CD4-positive, alpha-beta T cell treated with Interleukin-17A for 4 hours (primary cell): ENCODE measurements at regions not wholly inside any gene's neighbourhood (a gene's known extent, or its start where the extent isn't known, plus 50 kb on each side); places are given as distances from the start of the nearest gene placed in this dataset.
"Not testable (repeated sequence)": the region's sequence is repeated elsewhere in the genome, so short reads cannot be mapped to it uniquely, and the experiment has no call there.

Experiments
- DNase-seq: peaks from one replicate; pipeline ENCODE4 v3.0.0-alpha.2; 2020; ENCODE audit warnings: mixed read lengths

DNA sequence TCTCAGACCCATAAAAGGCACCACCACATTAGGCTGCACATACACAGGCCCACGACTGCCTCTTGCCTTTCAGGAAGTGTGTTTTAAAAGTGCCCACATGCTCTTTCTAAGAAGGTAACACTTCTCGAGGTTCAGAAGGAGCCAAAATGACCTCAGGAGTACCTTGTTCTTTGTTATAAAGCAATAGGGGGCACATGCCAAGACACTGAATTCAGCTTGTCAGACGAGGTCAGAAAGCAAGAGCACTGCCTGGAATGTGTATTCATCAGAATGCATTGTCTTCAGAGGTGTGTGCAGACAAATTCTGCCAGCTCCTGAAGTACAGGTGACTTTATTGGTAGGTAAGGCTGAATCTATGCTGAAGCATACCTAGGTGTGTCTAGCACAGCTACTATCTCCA is 114.5 kb upstream of the IRX1 start:
- no peak for DNase-seq

- no peak for DNase-seq
Observed at GRCh38 chr5:3475674-3476073, 120.0 kb upstream of the IRX1 start.

- no peak for DNase-seq
Observed at GRCh38 chr5:3466392-3466791, 129.2 kb upstream of the IRX1 start.

GRCh38 chr5:3460416-3460815 is 135.2 kb upstream of the IRX1 start:
- DNase-seq = no peak

GRCh38 chr5:3456121-3456681 is 139.4 kb upstream of the IRX1 start:
- DNase-seq = no peak

GRCh38 chr5:3454028-3454427 is 141.6 kb upstream of the IRX1 start:
- not testable (repeated sequence) for DNase-seq

DNA sequence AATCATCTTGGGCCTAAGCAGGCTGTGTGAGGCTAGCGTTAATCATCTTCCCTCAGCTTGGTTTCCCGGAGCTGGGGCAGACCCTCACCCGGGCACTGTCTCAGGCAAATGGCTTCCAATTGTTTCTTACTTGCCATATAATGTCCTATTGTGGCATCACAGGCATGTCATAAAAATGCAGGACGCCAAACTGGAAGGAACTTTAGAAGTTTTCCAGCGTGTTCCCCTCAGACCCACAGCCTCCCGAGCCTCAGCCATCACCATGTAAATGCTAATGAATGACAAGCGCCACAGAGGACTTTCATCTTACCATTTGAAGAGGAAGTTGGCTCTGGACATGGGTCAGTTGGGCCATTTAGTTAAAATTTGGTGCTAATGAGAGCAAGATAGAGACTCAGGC is 143.0 kb upstream of the IRX1 start:
- DNase-seq = no peak

- DNase-seq = no peak
Observed at GRCh38 chr5:3451961-3452360, 143.7 kb upstream of the IRX1 start.

- DNase-seq = no peak
Observed at GRCh38 chr5:3449481-3449880, 146.2 kb upstream of the IRX1 start.

GRCh38 chr5:3446410-3446809 is 149.2 kb upstream of the IRX1 start:
- no peak for DNase-seq

- DNase-seq = not testable (repeated sequence)
Observed at GRCh38 chr5:3445517-3445916, 150.1 kb upstream of the IRX1 start.

GRCh38 chr5:3432135-3432534 is 163.5 kb upstream of the IRX1 start:
- DNase-seq = no peak

DNA sequence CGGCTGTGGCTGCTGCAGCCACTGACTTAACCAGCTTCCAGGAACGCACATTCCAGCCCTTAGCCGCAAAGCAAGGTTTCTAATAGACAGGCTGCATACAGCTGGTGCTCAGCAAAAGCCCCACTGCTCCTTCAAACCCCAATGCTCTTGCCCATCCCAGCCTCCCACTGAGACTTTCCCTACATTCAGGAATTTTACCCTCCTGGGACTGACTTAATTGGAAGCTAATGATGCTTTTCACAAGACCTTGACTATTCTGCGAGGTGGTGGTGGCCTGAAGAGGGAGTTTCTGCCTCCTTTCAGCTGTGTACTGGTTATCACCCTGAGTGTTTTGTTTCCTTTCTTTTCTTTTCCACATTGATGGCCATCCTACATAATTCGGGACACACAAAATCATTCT is 164.9 kb upstream of the IRX1 start:
- DNase-seq = no peak

GRCh38 chr5:3429962-3430361 is 165.7 kb upstream of the IRX1 start:
- no peak for DNase-seq

GRCh38 chr5:3428334-3428733 is 167.3 kb upstream of the IRX1 start:
- DNase-seq = no peak

- DNase-seq = no peak
Observed at GRCh38 chr5:3424946-3425345, 170.7 kb upstream of the IRX1 start.

GRCh38 chr5:3417376-3417943 is 178.2 kb upstream of the IRX1 start:
- no peak for DNase-seq

GRCh38 chr5:3414371-3414770 is 181.3 kb upstream of the IRX1 start:
- DNase-seq = no peak

- no peak for DNase-seq
Observed at GRCh38 chr5:3412146-3412545, 183.5 kb upstream of the IRX1 start.

GRCh38 chr5:3411363-3411762 is 184.3 kb upstream of the IRX1 start:
- no peak for DNase-seq

DNA sequence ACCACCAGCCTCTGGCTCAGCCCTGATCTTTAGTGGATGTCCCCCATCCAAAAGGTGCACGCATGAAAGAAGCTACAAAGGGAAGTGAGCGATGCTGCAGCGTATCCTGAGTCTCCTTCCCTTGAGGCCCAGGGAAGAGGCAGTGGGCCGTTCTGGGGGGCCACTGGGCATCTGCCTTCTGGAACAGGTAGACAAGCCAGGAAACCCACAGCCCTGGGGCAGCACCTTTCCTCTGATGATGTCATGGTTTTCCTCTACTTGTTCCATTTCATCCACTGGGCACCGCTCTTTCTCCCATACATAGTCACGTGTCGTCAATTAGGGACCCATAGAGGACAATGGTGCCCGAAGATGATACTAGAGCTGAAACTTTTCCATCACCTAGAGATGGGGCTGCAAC is 194.0 kb upstream of the IRX1 start:
- DNase-seq = no peak

DNA sequence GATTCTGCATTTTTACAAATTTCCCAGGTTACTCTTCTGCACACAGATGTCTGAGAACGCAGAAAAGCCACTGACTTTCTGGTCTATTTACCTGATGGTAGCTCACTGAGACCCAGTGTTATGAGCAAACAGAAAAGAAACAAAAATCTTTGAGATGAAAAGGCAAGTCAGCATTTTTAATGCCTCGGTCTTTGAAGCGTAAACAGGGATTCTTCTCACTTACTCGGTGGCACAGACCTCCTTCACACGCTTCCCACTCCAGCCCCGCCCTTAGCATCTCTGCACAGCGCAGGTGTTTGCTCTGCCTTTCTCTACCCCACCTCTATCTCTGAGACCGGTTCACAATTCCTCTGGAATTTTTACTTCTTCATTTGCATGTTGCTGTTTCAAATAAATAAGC is 195.0 kb upstream of the IRX1 start:
- DNase-seq = no peak

- no peak for DNase-seq
Observed at GRCh38 chr5:3394891-3395599, 200.6 kb upstream of the IRX1 start.

- no peak for DNase-seq
Observed at GRCh38 chr5:3393920-3394597, 201.6 kb upstream of the IRX1 start.
